ENCODE measurements at regions not wholly inside any gene's neighbourhood (a gene's known extent, or its start where the extent isn't known, plus 50 kb on each side); places are given as distances from the start of the nearest gene placed in this dataset.

DNA sequence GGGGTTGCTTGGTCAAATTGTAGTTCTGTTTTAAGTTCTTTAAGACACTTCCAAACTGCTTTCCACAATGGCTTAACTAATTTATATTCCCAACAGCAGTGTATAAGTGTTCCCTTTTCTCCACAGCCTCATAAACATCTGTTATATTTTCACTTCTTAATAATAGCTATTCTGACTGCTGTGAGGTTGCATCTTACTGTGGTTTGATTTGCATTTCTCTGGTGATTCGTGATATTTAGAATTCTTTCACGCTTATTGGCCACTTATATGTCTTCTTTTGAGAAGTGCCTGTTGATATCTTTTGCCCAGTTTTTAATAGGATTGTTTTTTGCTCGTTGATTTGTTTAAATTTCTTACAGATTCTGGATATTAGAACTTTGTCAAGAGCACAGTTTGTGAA, 278.6 kb upstream of the ITM2A start:
- no peak for DNase-seq (ENCODE audit: extremely low read depth in 1 of 11, low read depth in 9 of 11, low spot score in 4 of 11)

DNA sequence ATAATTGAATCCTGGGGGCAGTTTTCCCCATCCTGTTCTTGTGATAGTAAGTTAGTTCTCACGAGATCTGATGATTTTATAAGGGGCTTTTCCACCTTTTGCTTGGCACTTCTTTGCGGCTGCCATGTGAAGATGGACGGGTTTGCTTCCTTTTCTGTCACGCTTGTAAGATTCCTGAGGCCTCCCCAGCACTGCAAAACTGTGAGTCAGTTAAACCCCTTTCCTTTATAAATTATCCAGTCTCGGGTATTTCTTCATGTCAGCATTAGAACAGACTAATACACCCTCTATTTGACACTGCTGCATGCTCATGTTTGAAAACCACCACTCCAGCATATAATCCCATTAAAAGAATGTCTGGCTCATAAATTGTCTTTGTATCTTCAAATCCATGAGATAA, 264.4 kb upstream of the ITM2A start:
- DNase-seq (ENCODE audit: extremely low read depth in 1 of 11, low read depth in 9 of 11, low spot score in 4 of 11) = no peak

DNA sequence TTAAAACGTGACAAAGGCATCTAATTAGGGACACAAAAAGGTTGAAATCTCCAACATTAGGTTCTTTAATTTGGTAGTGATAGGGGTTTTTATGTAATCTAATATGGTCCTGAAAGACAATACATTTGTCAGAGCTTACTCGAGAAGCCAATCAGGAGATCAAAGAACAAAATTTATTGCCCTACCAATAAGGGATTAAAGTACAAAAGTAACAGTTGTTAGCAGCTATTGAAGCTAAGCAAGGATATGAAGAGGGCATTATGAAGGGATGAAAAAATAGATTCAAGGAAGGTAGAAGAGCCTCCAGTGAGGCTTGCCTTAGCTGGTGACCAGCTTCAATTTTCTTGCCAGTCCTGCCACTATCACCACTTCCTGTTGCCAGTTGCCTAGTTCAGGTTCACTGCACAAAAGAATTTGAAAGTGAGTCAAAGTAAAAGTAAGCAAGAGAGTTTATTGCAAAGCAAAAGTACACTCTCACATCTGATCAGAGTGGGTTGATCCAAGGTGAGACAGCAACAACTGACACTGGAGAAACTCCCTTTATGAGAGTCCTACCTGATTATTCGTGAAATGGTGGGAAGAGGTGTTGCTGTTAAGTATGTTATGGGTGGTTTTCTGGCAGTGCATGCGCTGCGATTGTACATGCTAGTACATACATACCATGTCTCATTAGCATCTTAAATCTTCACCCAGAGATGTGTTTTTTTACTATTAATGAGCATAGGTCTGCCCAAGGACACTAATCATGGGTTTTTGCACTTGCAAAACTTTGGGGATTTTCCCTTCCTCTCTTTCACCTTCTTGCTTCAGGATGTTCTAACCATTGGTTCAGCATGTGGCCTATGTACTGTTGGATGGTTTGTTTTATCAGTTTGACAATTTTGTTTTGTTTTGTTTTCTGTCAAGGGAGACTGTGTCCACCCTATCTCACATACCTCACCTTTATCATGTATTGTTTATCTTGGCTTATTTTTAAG, 263.2 kb upstream of the ITM2A start:
- DNase-seq (ENCODE audit: extremely low read depth in 1 of 11, low read depth in 9 of 11, low spot score in 4 of 11) = no peak

DNA sequence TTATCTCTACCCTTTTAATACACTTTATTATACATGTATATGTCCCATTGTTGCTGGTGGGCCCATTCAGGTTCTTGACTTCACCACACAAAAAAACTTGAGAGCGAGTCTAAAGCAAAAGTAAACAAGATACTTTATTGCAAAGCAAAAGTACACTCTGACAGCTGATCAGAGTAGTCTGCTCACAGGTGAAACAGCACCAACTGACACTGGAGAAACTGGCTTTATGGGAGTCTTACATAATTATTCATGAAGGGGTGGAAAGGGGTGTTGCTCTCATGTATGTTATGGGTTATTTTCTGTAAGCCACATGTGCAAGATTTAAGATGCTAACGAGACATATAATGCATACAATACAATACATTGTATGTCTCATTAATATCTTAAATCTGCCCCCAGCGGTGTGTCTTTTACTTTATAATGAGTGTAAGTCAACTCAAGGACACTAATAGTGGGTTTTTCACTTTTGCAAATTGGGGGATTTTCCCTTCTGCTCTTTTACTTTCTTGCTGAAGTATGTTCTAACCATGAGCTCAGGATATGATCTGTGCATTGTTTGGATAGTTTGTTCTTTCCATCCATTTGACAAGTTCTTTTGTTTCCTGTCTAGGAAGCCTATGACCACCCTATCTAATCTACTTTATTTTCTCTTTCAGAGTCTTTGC, 256.1 kb upstream of the ITM2A start:
- no peak for DNase-seq (ENCODE audit: extremely low read depth in 1 of 11, low read depth in 9 of 11, low spot score in 4 of 11)

DNA sequence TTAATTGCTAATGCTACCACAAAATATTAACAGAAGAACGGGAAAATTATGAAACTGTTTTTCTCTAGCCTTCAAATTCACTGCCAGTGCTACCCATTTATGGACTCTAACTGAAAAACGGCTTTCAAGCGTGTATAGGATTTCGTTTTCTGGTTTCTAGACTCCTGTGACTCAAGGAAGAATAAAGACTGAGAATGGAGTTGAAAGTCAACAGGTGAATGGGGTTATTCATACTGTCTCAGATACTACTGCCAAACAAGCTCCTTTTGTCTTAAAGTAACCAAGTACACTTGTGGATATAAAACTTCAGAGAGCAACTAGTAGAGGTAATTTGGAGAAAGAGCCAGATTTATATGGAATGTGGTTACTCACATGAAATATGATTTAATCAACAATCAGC, 251.1 kb upstream of the ITM2A start:
- DNase-seq (ENCODE audit: extremely low read depth in 1 of 11, low read depth in 9 of 11, low spot score in 4 of 11) = no peak

DNA sequence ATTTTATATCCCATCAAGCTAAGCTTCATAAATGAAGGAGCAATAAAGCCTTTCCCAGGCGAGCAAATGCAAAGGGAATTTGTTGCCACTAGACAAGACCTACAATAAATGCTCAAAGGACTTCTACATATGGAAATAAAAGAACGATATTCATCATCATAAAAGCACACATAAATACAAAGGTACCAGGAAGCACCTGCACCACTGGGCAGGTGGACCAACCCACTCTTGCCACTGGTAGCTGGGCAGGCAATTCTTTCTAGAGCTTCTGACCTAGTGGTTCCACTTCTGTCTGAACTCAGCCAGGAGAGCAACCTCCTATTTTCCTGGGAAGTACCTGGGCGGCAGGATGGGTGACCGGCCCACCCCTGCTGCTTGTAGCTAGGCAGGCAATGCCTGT, 237.2 kb upstream of the ITM2A start:
- no peak for DNase-seq (ENCODE audit: extremely low read depth in 1 of 11, low read depth in 9 of 11, low spot score in 4 of 11)

DNA sequence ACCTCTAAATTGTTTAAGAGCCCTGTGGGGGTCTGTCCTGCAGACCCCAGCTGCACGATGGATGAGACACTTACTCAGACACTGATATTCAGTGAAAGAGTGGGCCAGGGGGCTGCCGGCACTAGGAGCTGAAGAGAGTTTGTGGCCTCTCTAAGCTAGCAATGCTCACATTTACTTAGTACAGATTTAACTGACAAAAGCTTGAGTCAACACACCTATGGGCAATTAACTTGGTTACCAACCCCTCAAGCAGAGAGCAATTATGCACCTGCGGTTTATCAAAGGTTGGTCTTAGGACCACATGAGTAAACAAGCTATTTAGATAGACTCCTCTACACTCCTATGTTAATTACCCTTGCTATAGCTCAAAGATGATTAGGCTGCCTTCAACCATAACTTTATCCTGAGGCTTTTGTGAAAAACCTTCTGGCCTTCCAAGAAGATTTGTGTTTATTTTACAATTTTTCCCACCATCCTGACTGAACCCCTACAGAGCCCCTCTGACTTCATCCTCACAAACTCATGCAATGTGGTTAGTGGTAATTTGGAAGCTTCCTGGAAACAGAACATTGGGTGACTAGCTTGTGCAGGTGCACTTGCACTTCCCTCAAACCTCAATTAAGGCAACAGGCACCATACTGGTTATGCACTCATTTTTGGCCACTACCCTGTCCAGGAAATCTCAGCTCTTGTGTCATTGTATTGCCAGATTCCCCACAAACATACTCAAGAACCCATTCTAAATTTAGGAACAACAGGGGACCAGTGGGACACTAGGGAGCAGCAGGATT, 234.4 kb upstream of the ITM2A start:
- DNase-seq (ENCODE audit: extremely low read depth in 1 of 11, low read depth in 9 of 11, low spot score in 4 of 11) = no peak

DNA sequence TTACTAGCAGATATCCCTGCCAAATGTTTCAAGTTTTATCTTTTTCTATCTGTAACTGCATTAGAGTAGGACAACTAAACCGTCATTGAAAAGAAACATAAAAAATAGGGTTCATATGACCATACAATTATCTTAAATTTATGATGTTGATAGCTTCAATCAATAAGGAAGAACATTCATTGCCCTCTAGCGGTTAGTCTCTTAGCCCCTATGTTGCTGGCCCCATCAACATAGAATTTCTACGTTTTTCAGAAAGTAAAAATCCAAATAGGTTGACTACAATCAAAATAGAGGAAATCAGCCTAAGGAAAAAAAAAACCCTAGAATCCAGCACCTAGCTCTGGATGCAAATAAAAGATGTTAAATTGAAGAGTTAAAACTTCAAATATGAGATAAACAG, 225.1 kb upstream of the ITM2A start:
- DNase-seq (ENCODE audit: extremely low read depth in 1 of 11, low read depth in 9 of 11, low spot score in 4 of 11) = no peak

DNA sequence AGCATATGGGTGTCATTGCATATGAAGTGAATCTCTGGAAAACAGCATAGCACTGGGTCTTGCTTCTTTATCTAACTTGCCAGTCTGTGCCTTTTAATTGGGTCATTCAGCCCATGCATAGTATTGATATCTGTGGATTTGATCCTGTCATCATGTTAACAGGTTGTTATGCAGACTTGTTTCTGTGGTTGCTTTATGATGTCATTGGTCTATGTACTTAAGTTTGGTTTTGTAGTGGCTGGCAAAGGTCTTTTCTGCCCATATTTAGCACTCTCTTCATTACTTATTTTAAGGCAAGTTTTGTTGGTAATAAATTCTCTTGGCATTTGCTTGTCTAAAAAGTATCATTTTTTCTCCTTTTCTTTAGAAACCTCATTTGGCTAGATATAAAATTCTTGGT, 221.1 kb upstream of the ITM2A start:
- DNase-seq (ENCODE audit: extremely low read depth in 1 of 11, low read depth in 9 of 11, low spot score in 4 of 11) = no peak

DNA sequence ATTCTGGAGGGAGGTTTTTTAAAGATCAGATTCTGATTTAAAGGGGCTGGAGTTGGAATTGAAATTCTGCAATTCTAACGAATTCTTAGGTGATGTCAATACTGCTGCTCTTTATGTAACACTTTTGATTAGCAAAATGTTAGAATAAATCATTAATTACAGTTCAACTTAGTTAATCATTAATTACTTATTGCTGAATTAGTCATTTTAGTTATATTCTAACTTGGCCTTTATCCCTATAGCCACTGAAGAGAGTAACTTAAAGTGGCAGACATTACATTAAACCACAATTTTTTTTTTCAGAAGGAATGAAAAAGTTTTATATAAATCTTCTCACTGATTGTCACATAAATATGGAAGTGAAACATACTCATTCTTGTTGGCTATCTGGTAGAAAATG, 206.6 kb upstream of the ITM2A start:
- DNase-seq (ENCODE audit: extremely low read depth in 1 of 11, low read depth in 9 of 11, low spot score in 4 of 11) = peak in 1 of 11 donors; percentile 4

DNA sequence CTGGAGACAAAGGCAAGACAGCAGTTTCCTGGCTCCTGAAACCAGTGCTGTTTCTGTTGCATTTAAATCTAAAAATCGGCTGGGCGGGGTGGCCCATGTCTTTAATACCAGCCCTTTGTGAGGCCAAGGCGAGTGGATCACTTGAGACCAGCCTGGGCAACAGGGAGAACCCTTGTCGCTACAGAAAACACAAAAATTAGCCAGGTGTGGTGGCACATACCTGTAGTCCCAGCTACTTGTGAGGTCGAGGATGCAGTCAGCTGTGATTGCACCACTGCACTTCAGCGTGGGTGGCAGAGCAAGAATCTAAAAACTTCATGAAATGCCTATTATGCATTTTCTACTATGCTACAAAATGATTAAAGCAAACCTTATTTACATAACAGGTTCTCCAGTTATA, 205.4 kb upstream of the ITM2A start:
- DNase-seq (ENCODE audit: extremely low read depth in 1 of 11, low read depth in 9 of 11, low spot score in 4 of 11) = no peak

DNA sequence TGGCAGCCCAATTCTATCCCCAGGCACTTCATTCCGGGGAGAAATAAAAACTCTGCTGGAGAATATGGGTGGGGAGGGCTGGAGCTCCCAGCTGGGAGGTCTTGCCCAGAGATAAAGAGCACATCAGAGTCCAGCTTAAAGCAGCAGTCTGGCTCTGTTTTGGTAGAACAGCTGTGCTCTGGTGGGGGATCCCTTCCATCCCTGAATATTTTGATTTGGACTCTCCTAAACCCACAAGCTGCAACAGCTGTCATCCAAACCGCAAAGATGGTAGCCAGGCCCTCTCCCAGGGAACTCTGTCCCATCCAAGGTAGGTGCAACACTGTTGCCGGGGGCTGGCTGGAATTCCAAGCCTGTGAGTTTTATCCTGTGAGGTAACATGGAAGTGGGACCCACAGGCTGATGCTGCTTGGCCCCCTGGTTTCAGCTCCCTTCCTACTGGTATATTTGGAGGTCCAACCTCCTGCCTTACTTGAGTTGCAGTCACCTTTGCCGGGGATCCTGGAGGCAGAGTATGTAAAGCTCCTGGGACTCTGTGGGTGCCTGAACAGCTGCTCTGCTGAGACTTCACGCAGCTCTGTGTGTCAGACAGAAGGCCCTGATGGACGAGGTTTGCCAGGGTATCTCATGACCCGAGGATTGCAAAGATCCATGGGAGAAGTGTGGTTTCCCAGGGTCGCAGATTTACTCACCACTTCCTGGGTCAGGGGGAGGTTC, 203.5 kb upstream of the ITM2A start:
- no peak for DNase-seq (ENCODE audit: extremely low read depth in 1 of 11, low read depth in 9 of 11, low spot score in 4 of 11)

DNA sequence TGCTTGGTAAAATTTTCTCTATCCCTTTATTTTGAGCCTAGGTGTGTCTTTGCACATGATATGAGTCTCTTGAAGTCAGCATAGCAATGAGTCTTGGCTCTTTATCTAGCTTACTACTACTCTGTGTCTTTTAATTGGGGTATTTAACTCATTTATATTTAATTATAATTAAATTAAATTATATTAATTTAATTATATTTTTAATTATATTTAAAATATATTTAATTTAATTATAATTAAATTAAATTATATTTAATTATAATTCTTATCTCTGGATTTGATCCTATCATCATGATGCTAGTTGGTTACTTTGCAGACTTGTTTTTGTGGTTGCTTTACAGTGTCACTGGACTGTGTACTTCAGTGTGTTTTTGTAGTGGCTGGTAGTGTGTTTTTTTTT, 201.2 kb upstream of the ITM2A start:
- no peak for DNase-seq (ENCODE audit: extremely low read depth in 1 of 11, low read depth in 9 of 11, low spot score in 4 of 11)

DNA sequence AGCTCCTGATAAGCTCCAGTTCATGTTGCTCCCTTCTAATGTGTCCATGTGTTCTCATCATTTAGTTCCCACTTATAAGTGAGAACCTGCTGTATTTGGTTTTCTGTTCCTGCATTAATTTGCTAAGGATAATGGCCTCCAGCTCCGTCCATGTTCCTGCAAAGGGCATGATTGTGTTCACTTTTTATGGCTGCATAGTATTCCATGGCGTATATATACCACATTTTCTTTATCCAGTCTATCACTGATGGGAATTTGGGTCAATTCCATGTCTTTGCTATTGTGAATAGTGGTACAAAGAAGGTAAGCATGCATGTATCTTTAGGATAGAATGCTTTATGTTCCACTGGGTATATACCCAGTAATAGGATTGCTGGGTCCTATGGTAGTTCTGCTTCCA, 197.2 kb upstream of the ITM2A start:
- DNase-seq (ENCODE audit: extremely low read depth in 1 of 11, low read depth in 9 of 11, low spot score in 4 of 11) = no peak

DNA sequence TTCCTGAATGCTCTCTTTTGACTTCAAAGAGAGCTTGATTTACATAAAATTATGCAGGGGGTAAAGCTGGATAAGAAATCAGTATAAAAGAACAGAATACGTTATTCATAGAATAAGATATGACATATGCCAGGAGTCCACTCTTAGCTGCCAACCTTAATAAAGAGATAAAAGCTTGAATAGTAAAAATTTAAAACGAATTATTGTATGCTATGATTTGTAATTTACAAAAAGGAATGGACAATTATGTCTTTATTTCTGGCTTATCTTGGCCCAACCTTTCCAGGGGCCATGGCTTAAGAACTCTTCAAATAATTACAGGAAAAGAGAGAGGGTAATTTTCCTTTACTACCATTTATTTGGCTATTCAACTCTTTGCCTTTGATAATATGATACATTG, 192.2 kb upstream of the ITM2A start:
- no peak for DNase-seq (ENCODE audit: extremely low read depth in 1 of 11, low read depth in 9 of 11, low spot score in 4 of 11)

DNA sequence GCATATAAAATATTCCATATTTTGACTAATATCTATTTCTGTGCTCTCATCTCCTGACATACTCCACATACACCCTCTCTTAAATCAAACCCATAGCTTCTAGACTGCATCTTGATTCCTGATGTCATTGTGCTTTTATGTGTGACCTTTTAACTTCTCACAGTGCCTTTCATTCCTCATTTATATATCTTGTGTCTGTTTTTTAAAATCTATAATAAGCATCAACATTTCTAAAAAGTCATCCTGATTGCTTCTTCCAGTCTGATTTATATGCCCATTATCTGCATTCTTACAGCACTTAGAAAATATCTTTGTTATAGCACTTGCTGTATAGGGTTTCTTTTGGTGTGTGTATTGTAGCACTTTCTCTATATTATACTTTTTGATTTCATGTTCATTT, 190.1 kb upstream of the ITM2A start:
- DNase-seq (ENCODE audit: extremely low read depth in 1 of 11, low read depth in 9 of 11, low spot score in 4 of 11) = no peak

DNA sequence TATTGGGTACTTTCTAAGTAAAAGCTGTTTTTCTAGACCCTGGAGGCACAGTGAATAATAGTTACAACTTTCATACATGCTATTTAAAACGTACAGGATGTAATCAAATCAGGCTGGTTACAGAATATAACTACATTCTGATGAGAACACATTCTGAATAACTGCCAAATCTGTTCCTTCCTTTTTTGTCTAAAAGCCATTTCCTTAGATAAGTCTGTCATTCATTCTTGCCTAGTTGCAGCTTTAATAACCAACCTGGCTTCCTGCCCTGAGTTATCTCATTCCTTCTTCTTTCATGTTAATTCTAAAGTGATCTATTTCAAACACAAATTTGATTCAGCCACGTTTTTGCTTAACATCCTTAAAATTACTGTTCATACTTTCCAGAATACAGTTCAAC, 189.7 kb upstream of the ITM2A start:
- DNase-seq (ENCODE audit: extremely low read depth in 1 of 11, low read depth in 9 of 11, low spot score in 4 of 11) = no peak

DNA sequence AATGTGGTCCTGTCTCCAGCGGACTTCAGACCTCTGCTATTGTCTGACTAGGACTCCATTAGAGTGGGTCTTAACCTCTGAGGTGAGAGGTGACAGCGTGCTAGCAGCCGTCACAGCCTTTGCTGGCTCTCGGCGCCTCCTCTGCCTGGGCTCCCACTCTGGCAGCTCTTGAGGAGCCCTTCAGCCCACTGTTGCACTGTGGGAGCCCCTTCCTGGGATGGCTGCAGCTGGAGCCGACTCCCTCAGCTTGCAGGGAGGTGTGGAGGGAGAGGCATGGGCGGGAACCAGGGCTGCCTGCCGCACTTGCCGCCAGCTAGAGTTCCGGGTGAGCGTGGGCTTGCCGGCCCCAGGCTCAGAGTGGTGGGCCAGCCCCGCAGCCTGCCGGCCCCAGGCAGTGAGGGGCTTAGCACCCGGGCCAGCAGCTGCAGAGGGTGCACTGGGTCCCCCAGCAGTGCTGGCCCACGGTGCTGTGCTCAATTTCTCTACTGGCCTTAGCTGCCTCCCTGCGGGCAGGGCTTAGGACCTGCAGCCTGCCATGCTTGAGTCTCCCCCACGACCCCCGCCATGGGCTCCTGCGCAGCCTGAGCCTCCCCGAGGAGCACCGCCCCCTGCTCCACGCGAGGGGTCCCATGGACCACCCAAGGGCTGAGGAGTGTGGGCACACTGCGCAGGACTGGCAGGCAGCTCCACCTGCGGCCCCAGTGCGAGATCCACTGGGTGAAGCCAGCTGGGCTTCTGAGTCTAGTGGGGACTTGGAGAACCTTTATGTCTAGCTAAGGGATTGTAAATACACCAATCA, 163.4 kb upstream of the ITM2A start:
- DNase-seq (ENCODE audit: extremely low read depth in 1 of 11, low read depth in 9 of 11, low spot score in 4 of 11) = no peak

DNA sequence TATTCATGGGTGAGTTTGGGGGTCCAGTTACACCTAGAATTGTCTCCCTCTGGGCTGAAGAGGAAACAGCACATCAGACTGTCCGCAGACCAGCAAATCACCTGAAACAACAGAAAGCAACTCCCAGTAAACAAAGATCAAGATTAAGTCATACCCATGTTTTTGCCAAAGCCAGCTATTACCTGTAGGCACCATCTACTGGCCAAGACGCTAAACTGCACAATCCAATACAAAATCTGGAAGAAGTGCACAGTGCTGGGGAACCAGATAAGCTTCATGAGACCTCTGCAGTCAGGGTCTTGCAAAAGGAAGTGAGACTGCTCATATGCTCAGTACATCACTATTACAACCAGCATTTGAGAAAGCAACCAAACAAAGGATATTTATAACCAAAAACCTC, 157.5 kb upstream of the ITM2A start:
- no peak for DNase-seq (ENCODE audit: extremely low read depth in 1 of 11, low read depth in 9 of 11, low spot score in 4 of 11)
